ENCODE measurements at regions not wholly inside any gene's neighbourhood (a gene's known extent, or its start where the extent isn't known, plus 50 kb on each side); places are given as distances from the start of the nearest gene placed in this dataset.

DNA sequence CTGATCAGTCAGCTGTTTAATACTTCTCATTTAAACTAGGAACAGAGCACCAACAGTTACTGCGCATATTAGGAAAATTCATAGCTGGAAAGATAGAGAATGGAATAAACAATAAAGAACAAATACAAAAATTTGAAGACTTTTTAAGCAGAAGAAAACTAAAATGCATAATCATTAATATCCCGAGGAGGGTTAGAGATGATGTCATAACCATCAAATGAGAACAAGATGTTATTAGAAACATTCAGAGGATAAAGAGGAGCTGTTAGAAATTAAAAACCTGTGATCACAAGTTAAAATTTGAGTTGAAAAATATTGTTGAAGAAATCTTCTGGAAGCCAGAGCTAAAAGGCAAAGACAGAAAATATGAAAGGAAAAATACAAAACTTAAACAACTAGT lies 54.0 kb upstream of the ALKAL2 start:
- H3K9ac ChIP-seq: no peak overlapping the region
- H3K4me2 ChIP-seq: no peak overlapping the region
- TF ChIP-seq CTCF (conservative IDR thresholded peaks at IDR 0.05; ENCODE audit: low read depth, low read length): no peak
- H2AFZ ChIP-seq (ENCODE audit: low read depth): no peak overlapping the region
- no peaks in the 10 kb centered on the region for H3K27me3 ChIP-seq (ENCODE audit: insufficient read depth, low read depth)
- H3K27ac ChIP-seq: no peak overlapping the region
- no peaks in the 10 kb centered on the region for H4K20me1 ChIP-seq (ENCODE audit: insufficient read depth)
- H3K79me2 ChIP-seq (ENCODE audit: insufficient read depth, low read depth): no peaks in the 10 kb centered on the region
- H3K4me1 ChIP-seq (ENCODE audit: low read depth, poor library complexity, severe bottlenecking): no peaks in the 10 kb centered on the region
- no peaks in the 10 kb centered on the region for H3K36me3 ChIP-seq (ENCODE audit: insufficient read depth)
- H3K4me3 ChIP-seq (IDR thresholded peaks at IDR 0.05; ENCODE audit: insufficient read depth, low read depth, low read length): no peak overlapping the region

GRCh38 chr2:341017-341542 lies 53.2 kb upstream of the ALKAL2 start:
- no peak overlapping the region for H2AFZ ChIP-seq (ENCODE audit: low read depth)
- H3K4me3 ChIP-seq (IDR thresholded peaks at IDR 0.05; ENCODE audit: insufficient read depth, low read depth, low read length): no peak overlapping the region
- H3K4me2 ChIP-seq: no peak overlapping the region
- TF ChIP-seq CTCF (conservative IDR thresholded peaks at IDR 0.05; ENCODE audit: low read depth, low read length): no peak
- H3K9ac ChIP-seq: no peak overlapping the region
- H3K27ac ChIP-seq: no peak overlapping the region
- H3K4me1 ChIP-seq (ENCODE audit: low read depth, poor library complexity, severe bottlenecking): no peaks in the 10 kb centered on the region
- H3K36me3 ChIP-seq (ENCODE audit: insufficient read depth): no peaks in the 10 kb centered on the region
- no peaks in the 10 kb centered on the region for H3K27me3 ChIP-seq (ENCODE audit: insufficient read depth, low read depth)
- no peaks in the 10 kb centered on the region for H4K20me1 ChIP-seq (ENCODE audit: insufficient read depth)
- no peaks in the 10 kb centered on the region for H3K79me2 ChIP-seq (ENCODE audit: insufficient read depth, low read depth)
